Suppressor macrophage treated with lipopolysaccharide for 4 hours (primary cell): ENCODE measurements at regions not wholly inside any gene's neighbourhood (a gene's known extent, or its start where the extent isn't known, plus 50 kb on each side); places are given as distances from the start of the nearest gene placed in this dataset.
A peak's percentile ranks its signal among the peaks of the same experiment; 100 is the strongest.
"Not testable (repeated sequence)": the region's sequence is repeated elsewhere in the genome, so short reads cannot be mapped to it uniquely, and the experiment has no call there.

Experiments used
- DNase-seq: peaks from one replicate; pipeline ENCODE4 v3.0.0-alpha.2; 2020

DNA sequence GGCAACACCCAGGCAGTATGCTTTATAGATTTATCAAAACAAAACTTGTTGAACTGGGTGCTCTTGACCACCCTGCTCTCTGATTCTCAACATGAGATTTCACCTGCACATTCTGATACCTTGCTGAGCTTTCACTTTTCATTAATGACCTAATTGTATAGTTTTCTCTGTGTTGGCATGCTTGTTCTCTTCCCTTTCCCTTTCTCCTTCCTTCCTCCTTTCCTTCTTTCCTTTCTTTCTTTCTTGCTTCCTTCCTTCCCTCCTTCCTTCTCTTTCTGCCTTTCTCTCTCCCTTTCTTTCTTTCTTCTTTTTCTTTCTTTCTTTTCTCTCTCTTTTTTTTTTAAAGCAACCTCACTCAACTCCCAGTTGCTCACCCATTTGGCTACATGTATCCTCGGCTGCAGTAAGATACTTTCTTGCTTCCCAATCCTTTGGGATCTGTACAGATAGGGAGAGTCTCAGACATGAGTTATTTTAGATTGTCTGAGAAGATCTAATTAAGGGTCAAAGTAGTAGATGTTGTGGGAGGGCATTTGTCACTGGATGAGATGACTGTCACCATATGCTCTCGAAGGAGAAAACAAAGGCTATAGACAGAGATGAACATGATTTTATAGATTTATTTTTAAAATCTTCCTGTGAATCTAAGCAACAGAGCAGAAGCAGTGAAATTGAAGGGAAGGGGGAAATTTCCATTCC, 458.0 kb downstream of the USP25 start:
- no peak for DNase-seq

DNA sequence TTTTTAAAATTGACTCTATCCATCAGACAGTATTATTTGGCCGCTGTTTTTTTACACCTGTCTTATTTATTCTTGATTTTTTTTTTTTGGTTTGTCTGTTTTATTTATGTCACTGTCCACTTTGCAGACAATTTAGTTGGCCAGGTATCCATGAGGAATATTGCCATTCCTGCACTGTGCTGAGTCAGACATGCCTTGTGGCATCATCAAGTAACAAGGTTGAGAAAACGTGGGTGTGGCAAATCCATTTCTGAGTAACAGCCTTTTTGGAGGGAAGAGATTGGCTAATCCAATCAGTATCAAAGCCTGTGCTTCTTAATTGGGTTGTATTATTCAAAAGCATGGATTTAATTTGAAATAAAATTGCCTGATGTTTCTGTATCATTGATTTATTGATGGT, 463.1 kb downstream of the USP25 start:
- no peak for DNase-seq

DNA sequence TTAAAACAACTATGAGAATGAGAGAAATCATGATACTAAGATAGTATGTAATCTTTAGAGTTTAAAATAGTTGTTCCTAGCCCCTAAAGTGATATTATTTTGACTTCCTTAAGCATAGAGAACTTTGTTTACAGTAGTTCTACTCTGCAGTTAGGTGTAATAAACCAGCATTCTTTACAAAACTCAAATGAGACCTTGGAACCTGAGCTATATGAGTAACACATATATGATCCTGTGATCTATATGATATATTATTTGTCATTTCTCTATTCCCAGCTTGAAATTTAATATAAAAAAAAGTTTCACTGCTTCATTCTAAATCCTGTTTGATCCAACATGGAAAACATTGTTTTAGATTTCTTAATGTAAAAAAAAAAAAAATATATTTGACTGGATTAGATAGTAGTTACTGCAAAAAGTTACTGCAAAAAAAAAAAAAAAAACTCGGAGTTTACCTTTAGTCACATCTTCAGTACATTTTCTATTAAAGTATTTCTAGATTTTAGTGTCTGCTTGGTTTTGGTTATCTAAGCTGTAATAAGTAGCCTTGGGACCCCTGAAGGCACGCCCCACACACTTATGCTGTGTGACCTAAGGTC, 463.8 kb downstream of the USP25 start:
- DNase-seq: no peak

DNA sequence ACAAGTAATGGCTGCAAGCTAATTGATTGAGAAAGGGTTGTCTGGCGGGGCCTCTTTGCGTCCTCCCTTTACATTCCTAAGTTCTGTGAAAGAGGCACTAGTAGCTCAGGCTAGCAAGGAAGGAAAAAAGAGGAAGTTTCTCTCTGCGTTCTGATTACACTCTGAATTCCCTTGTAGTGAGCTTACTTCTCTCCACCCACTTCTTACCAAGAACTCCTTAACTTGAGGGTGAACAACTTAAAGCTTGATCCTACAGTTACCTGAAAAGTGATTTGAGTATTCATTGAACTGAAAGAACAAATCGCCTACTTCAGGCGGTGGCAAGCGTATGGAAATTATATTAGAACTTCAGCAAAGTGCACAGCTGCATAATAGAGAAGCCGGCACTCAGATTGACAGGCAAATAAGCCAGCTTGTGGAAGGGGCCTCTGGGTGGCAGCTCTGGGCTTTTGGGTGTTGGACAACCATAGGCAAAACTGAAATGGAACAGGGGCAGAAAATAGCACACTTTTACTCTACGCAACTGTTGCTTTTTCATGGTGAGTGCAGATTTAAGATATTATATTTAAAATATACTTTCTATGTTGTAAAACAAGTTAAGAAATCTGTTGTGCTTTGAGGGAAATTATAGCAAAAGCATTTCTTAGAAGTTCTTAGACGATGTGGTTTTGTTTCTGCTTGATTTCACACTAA, 464.5 kb downstream of the USP25 start:
- DNase-seq: peak; percentile 76

DNA sequence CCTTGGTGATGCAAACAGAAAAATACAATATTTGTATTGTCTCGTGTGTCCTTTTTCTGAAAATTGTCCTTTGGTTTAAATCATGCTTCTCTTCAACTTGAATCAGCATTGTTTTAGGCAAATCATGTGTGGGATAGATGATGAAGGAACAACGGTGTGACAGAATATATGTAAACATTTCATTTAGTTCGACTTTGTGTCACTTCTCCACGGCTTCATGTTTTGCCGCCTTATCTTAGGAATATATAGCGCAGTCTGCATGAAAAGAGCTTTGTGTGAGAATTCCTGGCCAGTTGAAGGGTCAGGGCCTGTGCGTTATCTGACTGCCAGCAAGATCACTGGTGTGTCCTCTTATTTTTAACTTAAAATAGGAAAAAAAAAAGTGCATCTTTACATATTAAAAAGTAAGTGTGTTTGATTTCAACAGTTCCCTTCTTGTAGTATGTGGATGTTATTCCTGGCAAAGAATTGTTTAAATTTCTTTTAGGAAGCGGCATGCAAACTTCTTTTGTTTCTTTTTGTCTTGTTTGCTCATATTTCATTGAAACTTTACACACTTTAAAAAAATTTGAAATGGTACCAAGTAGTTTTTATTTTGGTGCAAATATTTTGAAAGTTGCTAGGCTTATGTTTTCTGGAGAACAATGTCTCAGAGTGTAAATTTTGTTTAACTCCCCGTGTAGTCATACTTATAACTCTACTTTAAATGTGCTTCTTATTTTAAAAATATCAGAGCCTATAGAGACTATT, 465.2 kb downstream of the USP25 start:
- DNase-seq: peak; percentile 11

DNA sequence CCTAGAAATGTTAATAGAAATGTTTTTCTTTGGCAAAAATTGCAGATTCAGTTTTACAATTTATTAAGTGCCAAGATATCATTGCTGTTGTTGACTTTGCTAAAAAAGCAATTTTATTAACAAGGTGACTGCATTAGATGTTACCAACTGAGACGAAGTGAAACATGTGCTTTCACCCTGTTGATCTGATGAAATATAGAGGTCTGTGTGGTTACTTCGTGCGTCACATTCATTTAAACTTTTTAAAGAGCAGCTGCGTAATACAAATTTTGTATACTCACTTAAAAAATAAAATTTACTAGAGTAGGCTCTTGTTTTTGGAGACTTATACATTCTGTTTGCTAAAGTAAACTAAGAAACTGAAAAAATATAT, 465.7 kb downstream of the USP25 start:
- peak; percentile 47 for DNase-seq

DNA sequence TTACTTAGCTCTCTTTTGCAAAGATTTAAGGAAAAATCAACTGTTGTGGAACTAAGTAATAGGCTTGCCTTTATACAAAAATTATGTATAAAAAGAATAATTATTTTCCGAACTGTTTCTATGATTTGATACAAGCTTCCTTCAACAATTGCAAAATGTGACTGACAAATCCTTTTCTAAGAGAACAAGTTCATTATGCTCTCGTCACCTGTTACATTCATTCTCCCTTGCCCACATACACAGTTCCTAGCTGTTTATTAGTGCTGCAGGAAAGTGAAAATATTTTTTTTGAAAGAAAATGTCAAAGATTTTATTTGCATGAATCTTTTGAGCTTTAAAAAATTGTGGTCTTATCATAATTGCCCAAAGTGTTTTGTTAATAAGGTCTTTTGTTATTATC, 466.2 kb downstream of the USP25 start:
- DNase-seq: peak; percentile 9

DNA sequence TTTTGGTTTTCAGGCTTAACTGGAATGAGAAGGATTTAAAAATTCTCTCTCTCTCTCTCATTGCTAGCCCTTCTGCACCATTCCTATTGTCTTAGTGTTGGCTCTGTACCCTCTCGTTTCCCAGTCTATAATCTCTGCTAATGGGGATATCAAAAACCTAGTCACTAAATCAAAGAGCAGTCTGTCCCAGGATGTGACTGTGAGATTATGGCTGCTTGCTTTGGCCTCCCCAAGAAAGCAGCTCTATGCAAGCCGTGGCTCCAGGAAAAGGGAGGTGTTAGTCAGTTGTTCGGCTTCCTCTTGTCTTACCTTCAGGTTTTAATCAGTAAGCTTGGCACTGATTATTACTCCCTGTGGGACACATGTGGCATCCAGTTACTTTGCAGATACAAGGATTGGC, 468.8 kb downstream of the USP25 start:
- DNase-seq: no peak

DNA sequence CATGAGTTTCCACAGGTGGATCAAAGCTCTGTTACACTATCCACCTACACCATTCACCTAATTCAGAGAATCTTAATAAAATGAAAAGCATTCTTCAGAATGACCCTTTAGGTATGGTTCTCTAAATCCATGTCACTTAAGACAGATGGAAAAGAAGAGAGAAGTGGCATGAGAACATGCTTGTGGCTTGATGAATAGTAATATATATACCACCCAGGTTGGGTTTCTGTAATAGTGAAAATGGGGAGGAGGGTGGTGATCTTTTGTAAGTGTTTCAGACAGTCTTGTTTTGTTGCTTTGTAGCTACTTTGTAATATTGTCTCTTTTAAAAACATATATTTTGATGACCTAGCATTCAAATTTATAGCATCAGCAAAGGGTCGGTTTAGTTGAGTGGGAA, 469.8 kb downstream of the USP25 start:
- DNase-seq: no peak

DNA sequence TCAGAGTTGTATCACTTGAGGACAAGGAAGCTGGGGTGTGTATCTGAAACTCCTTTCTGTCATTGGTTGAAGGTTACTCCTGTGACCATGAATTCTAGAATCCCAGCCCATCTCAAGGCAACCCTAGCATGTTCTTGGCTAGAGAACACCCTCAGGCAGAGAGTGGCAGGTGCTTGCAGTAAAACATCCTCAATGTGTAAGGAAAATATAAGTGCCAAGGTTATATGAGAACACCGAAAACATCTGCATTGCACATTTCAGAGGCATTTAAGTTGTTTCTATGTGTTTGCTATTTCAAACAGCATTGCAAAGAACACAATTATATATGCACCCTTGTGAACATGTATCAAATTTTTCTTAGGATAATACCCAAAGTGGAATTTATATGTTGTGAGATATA, 471.9 kb downstream of the USP25 start:
- DNase-seq: no peak

DNA sequence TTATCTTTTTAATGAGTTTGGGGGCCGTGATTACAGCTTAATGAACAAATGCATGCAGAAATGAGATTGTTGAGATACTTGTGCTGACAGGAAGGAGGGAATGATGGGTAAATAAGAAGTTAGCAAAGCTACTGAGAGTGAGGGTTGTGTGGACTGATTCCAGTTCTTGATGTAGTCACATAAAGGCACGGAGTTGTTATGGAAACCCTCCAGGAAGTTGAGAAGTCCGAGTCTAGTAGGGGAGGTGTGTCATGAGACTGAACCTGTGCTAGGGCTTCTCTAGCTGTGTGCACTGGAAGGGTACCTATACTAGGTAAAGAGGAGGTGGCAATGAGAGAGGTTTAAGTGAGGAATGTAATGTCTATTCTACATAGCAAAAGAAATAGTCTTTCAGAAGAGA, 475.7 kb downstream of the USP25 start:
- no peak for DNase-seq

DNA sequence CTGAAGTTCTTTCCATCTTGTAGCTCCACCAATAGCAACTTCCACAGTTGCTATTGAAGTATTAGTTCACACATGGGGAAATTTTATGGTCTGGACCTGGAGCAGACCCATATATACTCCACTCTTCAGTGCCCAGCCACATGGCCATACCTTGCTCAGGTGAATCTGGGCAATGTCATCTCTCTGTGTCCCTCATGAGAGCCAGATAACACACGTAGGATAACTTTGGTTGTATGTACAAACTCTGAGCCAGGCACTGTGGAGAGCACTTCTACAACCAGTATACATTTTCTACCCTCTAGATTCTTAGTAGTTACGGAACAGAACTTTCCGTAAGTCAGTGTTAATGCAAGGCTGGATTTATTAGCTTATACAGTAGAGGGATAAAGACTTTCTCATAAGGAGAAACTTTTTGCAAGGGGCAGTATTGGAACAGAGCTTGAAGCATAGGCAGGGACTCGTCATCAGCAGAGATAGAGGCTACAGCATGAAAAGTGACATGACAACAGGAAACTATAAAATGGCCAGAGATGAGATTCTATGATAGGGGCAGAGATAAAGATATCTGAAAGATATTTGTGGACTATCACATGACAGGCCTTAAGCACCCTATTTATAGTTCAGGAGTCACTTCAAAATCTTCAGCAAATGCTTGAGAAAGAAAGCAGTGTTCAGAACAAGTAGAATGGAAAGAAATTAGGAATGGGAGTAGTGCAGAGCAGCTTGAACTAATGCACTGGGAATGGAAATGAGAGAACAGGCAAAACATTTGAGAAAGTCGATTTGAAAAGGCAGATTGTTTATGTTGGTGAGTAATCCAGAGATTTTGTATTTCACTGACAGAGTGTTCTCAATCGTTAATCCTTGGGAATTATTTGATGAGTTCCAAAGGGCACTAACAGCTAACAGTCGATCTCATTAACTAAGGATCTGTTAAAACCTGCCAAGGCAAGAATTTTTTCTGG, 481.8 kb downstream of the USP25 start:
- DNase-seq: no peak

DNA sequence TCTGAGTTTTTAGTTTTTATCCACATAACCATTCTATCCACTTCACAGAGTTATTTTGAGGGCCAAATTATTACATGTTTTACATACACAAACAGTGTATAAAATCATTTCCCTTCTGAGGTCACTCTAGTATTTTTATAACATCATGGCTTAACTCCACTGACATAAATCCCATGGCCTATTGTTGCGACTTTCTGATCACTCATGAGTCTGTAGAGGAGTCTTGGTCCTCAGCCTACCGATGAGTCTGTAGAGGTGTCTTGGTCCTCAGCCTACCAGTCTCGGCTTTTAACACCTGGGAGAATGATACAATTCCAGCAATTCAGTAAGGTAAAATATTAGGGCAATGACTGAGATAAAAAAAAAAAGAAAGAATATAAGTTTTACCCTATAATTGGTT, 483.7 kb downstream of the USP25 start:
- no peak for DNase-seq

DNA sequence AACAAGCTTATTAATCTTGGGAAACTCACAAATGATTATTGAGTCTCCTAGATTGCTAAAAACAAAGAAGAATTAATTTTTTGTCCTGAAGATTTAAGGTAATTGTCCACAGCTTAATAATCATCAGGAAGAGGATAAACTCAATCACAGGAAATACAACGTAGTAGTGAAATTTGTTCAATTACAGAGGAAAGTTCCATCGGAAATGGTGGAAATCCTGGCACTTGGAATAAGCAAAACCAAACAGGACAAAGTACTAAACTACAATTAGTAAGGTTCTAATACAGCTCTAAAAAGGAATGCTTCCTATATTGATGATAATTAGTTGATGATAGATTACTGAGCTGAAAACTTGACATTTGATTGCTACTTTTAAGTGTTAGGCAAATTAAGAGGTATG, 485.4 kb downstream of the USP25 start:
- no peak for DNase-seq

DNA sequence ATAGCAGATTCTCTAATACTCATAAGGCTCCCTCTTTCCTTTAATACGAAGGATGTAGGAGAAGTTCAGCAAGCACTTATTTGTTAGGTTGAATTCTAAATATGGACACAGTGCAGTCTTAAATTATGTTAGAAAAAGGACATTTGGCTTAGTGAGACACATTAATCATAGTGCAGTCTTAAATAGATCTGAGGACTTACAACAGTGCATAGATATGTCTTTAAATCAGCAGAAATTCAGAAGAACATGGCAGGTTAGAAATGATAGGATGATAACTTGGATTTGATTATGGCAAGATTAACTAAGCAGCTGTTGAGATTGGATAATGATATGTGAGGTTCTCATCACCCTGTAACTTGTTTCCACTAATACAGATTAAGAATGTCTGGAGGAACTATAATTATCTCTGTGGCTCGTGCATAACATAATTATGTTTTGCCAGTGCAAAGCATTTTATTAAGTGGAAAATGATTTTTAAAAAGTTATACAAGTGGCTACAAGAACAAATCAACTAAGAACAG, 485.9 kb downstream of the USP25 start:
- DNase-seq: no peak

DNA sequence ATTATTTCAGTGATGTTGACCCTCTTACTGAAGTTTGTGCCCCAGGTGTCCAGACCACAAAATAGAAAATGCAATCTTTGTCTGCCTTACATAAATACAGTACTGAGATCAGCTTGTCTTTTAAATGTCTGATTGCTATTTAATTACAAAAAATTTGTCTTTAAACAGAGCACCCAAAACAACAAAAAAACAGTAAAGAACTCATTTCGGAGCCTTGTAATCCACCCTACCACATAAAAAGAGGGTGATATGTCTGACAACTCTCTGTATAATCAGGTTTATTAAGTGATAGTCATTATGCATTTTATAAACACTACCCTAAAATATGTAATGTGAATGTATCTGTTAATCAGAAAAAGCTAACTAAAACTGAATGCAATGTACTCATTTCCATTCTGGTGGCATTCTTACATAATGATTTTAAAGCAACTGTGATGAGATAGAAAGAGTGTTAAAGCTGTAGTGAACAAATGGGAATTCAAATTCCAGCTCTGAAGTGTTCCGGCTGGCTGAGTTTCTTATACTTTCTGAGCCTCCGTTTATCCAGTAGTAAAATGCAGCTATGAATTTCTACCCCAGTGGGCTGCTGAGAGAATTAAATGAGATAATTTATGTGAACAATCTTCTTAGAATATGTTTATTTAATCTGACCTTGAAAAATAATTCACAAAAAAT, 486.6 kb downstream of the USP25 start:
- DNase-seq: no peak

DNA sequence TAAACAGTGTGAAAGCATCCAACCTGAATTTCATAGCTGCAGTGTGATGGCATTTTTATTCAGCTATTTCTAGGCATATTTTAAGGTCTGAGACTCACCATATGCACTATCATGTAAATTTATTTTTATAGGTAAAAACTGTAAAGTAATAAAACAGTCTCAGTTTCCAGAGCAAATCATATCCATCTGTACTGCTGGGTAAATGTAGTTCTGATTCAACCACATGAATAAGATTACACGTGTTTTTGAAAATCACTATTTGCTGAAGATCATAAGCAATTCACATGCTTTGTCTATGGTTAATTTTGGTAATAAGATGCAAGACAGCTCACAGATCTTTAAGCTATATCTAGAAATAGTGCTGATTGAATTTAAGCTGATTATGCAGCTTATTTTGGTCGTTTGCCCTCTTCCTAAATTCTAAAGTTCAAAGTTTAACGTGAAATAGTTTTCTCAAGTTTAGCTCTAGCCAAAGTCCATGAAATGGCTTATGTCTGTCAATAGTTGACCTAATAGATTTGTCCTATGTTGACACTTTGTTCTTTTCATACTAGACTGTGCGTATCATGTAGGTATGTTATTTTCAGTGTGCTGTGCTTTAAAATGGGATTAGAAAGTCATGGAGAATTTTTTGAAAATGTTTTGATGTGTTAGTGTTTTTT, 489.0 kb downstream of the USP25 start:
- DNase-seq: no peak

DNA sequence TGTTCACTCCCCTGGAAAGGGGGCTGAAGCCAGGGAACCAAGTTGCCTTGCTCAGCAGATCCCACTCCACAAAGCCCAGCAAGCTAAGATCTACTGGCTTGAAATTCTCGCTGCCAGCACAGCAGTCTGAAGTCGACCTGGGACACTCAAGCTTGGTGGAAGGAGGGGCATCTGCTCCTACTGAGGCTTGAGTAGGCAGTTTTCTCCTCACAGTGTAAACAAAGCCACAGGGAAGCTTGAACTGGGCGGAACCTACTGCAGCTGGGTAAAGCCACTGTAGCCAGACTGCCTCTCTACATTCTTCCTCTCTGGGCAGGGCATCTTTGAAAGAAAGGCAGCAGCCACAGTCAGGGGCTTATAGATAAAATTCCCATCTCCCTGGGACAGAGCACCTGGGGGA, 495.0 kb downstream of the USP25 start:
- DNase-seq: not testable (repeated sequence)

DNA sequence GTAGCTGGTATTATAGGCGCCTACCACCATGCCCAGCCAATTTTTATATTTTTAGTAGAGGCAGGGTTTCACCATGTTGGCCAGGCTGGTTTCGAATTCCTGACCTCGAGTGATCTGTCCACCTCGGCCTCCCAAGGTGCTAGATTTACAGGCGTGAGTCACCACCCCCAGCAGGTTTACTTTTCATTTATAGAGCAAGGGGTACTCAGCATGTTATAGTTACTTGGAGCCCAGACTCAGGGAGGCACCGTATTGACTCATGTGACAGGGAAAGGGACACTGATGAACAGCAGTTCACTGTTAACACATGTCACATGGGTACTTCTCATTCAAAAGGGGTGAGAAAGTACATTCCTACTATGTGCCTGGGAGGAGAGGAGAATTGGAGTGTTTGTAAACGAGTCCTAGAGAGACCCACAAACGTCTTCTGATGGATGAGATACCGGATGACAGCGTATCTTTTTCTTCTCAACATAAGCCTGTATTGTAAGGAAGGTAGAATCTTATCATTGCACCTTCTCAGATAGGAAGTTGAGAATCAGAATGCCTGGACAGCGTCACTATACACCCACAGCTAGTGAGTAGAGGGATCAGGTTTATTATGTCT, 510.0 kb downstream of the USP25 start:
- no peak for DNase-seq

DNA sequence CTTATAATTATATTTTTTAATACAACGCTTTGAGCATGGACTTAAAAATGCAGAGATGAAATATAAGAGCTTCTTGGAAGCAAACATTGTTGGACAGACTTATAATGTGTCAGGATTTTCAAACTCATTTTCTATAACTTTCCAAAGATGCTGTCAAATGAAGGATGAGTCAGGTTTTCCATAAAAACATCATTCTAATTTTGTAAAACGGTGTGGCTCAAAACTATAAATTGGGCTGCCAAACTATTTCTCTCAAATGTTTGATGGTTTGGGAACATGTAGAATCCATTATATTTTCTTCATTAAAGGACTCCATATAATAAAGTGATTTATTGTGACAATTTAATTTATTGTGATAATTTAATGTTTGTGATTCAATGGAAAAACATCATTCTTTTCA, 511.2 kb downstream of the USP25 start:
- DNase-seq: no peak

DNA sequence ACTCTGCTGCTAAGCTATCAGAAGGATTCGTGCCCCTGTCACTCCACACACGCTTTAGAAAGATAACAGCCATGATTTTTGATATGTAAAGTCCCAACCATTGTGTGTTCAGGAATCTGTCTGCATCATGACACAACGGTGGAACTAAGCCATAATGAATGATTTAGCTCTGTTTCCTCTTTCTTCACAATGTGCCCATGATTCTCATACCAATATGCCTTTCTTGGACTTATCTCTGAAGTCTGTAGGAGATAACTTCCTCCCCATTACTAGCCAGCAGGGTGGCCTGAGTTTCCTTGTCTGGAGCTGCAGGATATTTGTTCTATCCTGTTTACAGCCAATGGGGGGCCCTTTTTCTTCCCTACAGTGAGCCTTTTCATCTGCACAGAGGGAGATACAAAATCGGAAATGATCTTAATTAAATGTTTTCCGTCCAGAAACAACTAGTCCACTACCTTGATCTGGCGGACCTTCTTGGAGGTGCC, 511.7 kb downstream of the USP25 start:
- DNase-seq: no peak
